GM23338 (cell line): ENCODE measurements at regions not wholly inside any gene's neighbourhood (a gene's known extent, or its start where the extent isn't known, plus 50 kb on each side); places are given as distances from the start of the nearest gene placed in this dataset.

ENCODE experiments used
- ATAC-seq: fragments of 200-7000 bp; cut with Tn5 transposase; 3 replicates; pipeline ENCODE4 v1.9.1; 2020
- DNase-seq: peaks from one replicate; pipeline ENCODE4 v3.0.0-alpha.2; 2015; ENCODE audit warnings: low spot score
- H2AFZ ChIP-seq: fragments of 200-600 bp; sonication (generic); 2 replicates; pipeline ENCODE4 v1.8.0; 2016; ENCODE audit warnings: antibody characterized with exemption, mild to moderate bottlenecking, moderate library complexity
- H3F3A ChIP-seq: fragments of 200-600 bp; sonication (generic); replicated peaks from 2 replicates; pipeline ENCODE4 v1.8.0; 2017; ENCODE audit warnings: antibody characterized with exemption, mixed run types, low read depth
- H3K27ac ChIP-seq: fragments of 200-600 bp; sonication (generic); 2 replicates; pipeline ENCODE4 v1.6.1; 2016; ENCODE audit warnings: low read depth
- H3K27me3 ChIP-seq: fragments of 200-600 bp; sonication (generic); 2 replicates; pipeline ENCODE4 v1.8.0; 2016; ENCODE audit warnings: mild to moderate bottlenecking, mixed run types, moderate library complexity; ENCODE audit not compliant: insufficient read depth
- H3K36me3 ChIP-seq: fragments of 200-600 bp; sonication (generic); 2 replicates; pipeline ENCODE4 v1.8.0; 2016; ENCODE audit warnings: mild to moderate bottlenecking; ENCODE audit not compliant: insufficient read depth
- H3K4me1 ChIP-seq: fragments of 200-600 bp; sonication (generic); 2 replicates; pipeline ENCODE4 v1.8.0; 2016; ENCODE audit warnings: mild to moderate bottlenecking, moderate library complexity; ENCODE audit not compliant: insufficient read depth
- H3K4me2 ChIP-seq: fragments of 200-600 bp; sonication (generic); 2 replicates; pipeline ENCODE4 v1.7.1; 2017; ENCODE audit warnings: mixed run types
- H3K4me3 ChIP-seq: fragments of 200-600 bp; sonication (generic); 2 replicates; pipeline ENCODE4 v1.6.1; 2016; ENCODE audit warnings: mixed run types
- H3K79me2 ChIP-seq: fragments of 200-600 bp; sonication (generic); replicated peaks from 2 replicates; pipeline ENCODE4 v1.8.0; 2017; ENCODE audit warnings: mild to moderate bottlenecking; ENCODE audit not compliant: insufficient read depth
- H3K9me2 ChIP-seq: fragments of 200-600 bp; sonication (generic); 2 replicates; pipeline ENCODE4 v1.8.0; 2017; ENCODE audit not compliant: insufficient read depth
- H4K20me1 ChIP-seq: fragments of 200-600 bp; sonication (generic); replicated peaks from 2 replicates; pipeline ENCODE4 v1.8.0; 2017; ENCODE audit warnings: mild to moderate bottlenecking; ENCODE audit not compliant: insufficient read depth
- H3K27ac Mint-ChIP-seq: 2 replicates; pipeline ENCODE4 v1.8.0; 2020; ENCODE audit warnings: inconsistent platforms, mild to moderate bottlenecking, moderate library complexity, mixed read lengths
- H3K27me3 Mint-ChIP-seq: 3 replicates; pipeline ENCODE4 v1.8.0; 2022; ENCODE audit warnings: low read depth, mild to moderate bottlenecking, moderate library complexity, mixed read lengths, inconsistent platforms; ENCODE audit not compliant: insufficient read depth, poor library complexity
- H3K36me3 Mint-ChIP-seq: 3 replicates; pipeline ENCODE4 v1.8.0; 2021; ENCODE audit warnings: low read depth, mild to moderate bottlenecking, inconsistent platforms, moderate library complexity, mixed read lengths
- H3K4me1 Mint-ChIP-seq: 3 replicates; pipeline ENCODE4 v1.8.0; 2020; ENCODE audit warnings: mild to moderate bottlenecking, inconsistent platforms, mixed read lengths
- H3K4me3 Mint-ChIP-seq: 3 replicates; pipeline ENCODE4 v1.8.0; 2021; ENCODE audit warnings: moderate library complexity, mild to moderate bottlenecking, inconsistent platforms, mixed read lengths
- H3K9me3 Mint-ChIP-seq: 3 replicates; pipeline ENCODE4 v1.8.0; 2020; ENCODE audit warnings: moderate library complexity, mild to moderate bottlenecking, inconsistent platforms, mixed read lengths
- CREB1 ChIP-seq: fragments of 250-450 bp; sonication (Bioruptor Pico); IDR thresholded peaks from 2 replicates; pipeline ENCODE4 v1.5.0; 2020; ENCODE audit warnings: low read depth, mild to moderate bottlenecking, moderate library complexity
- CTCF ChIP-seq, 2 experiments: fragments of 200-600 bp in 1 of 2; sonication (generic) in 1 of 2; conservative IDR thresholded peaks; 2 replicates each; pipeline versions ENCODE4 v1.5.1 to v1.6.1; 2016 to 2017; ENCODE audit warnings: antibody characterized with exemption in 2 of 2, low read depth in 2 of 2, mild to moderate bottlenecking in 2 of 2, moderate library complexity in 1 of 2
- ETS1 ChIP-seq: IDR thresholded peaks from 2 replicates; pipeline ENCODE4 v1.6.1; 2016; ENCODE audit warnings: antibody characterized with exemption
- EZH2phosphoT487 ChIP-seq: fragments of 200-600 bp; sonication (generic); IDR thresholded peaks from one replicate; pipeline ENCODE4 v1.8.1; 2018; ENCODE audit warnings: antibody characterized with exemption; ENCODE audit not compliant: unreplicated experiment
- JUNB ChIP-seq: IDR thresholded peaks from one replicate; pipeline ENCODE4 v1.6.1; 2016; ENCODE audit warnings: antibody characterized with exemption; ENCODE audit not compliant: unreplicated experiment
- NANOG ChIP-seq: IDR thresholded peaks from 2 replicates; pipeline ENCODE4 v1.6.1; 2016; ENCODE audit warnings: antibody characterized with exemption, borderline replicate concordance
- POLR2AphosphoS5 ChIP-seq: IDR thresholded peaks from 2 replicates; pipeline ENCODE4 v1.6.1; 2016; ENCODE audit warnings: antibody characterized with exemption, low read depth
- REST ChIP-seq: IDR thresholded peaks from one replicate; pipeline ENCODE4 v1.6.1; 2018; ENCODE audit warnings: antibody characterized with exemption; ENCODE audit not compliant: unreplicated experiment
- STAT1 ChIP-seq: IDR thresholded peaks from one replicate; pipeline ENCODE4 v1.6.1; 2016; ENCODE audit warnings: antibody characterized with exemption; ENCODE audit not compliant: unreplicated experiment

GRCh38 chr13:33971562-33971819 is 153.5 kb downstream of the RFC3 start:
- no peaks in the 10 kb centered on the region for H3K4me1 Mint-ChIP-seq
- no peak overlapping the region for H3K27ac Mint-ChIP-seq
- no peaks in the 10 kb centered on the region for H3F3A ChIP-seq
- no peak overlapping the region for H3K4me3 Mint-ChIP-seq
- no peaks in the 10 kb centered on the region for H3K9me3 Mint-ChIP-seq
- H3K36me3 Mint-ChIP-seq: no peaks in the 10 kb centered on the region
- no peaks in the 10 kb centered on the region for H3K79me2 ChIP-seq
- no peak overlapping the region for H2AFZ ChIP-seq
- no peak overlapping the region for H3K4me3 ChIP-seq
- H3K27ac ChIP-seq: no peak overlapping the region
- no peak overlapping the region for H3K4me2 ChIP-seq
- H3K36me3 ChIP-seq: no peaks in the 10 kb centered on the region
- ATAC-seq: no peak
- no peaks in the 10 kb centered on the region for H3K4me1 ChIP-seq
- no peak for DNase-seq
- no peaks in the 10 kb centered on the region for H4K20me1 ChIP-seq
- no peaks in the 10 kb centered on the region for H3K27me3 Mint-ChIP-seq
- no peaks in the 10 kb centered on the region for H3K9me2 ChIP-seq
- no peak for TF ChIP-seq CREB1 (CRISPR knock-in tag)
- no peak for TF ChIP-seq STAT1
- no peaks in the 10 kb centered on the region for H3K27me3 ChIP-seq

- TF ChIP-seq EZH2phosphoT487 (no peak), POLR2AphosphoS5 (no peak), JUNB (no peak), CREB1 (CRISPR knock-in tag) (no peak), REST (no peak), NANOG (no peak), CTCF (conservative IDR thresholded peaks at IDR 0.05; ENCODE audit: low read depth in 2 of 2) (no peak), STAT1 (no peak), ETS1 (no peak)
- no peaks in the 10 kb centered on the region for H3K36me3 ChIP-seq
- no peaks in the 10 kb centered on the region for H3K27me3 ChIP-seq
- no peak for DNase-seq
- no peak overlapping the region for H2AFZ ChIP-seq
- H3K4me1 ChIP-seq: no peaks in the 10 kb centered on the region
- no peak for ATAC-seq
- H3K9me2 ChIP-seq: no peaks in the 10 kb centered on the region
- Mint-ChIP-seq H3K4me1 (no peaks in the 10 kb centered on the region), H3K9me3 (no peaks in the 10 kb centered on the region), H3K4me3 (no peak overlapping the region), H3K27me3 (no peaks in the 10 kb centered on the region), H3K27ac (no peak overlapping the region), H3K36me3 (no peaks in the 10 kb centered on the region)
- no peaks in the 10 kb centered on the region for H3K79me2 ChIP-seq
- no peaks in the 10 kb centered on the region for H3F3A ChIP-seq
- H3K27ac ChIP-seq: no peak overlapping the region
- no peaks in the 10 kb centered on the region for H4K20me1 ChIP-seq
- H3K4me2 ChIP-seq: no peak overlapping the region
- no peak overlapping the region for H3K4me3 ChIP-seq
Measured at GRCh38 chr13:33973194-33973593, 155.2 kb downstream of the RFC3 start.
